ENCODE measurements at regions not wholly inside any gene's neighbourhood (a gene's known extent, or its start where the extent isn't known, plus 50 kb on each side); places are given as distances from the start of the nearest gene placed in this dataset.

DNA sequence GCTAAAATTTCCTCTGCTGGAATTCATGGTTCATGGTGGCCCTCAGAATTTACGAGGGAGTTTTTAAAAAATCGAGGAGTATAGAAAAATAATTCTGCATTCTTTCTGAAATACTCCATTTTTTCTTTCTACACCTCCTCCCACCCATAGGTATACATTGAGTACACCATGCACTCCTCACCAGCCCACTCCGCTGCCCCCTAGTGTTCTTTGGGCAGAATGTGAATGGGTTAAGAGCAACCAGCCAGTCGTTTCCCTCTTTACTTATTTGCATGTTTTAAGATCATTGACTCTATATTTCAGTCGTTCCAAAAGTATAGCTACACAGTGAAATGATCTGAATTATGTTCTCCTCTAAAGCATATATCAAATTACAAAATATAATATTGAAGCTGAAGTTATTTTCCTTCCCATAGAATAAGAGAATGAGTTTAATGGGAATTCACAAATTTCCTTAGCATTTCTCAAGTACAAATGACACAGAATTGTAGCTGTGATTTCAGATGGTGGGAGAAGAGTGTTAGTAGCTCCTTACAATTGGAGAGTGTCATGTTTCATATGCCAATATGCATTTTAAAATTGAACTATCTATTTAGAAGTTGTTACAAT, 977.7 kb upstream of the SLC35B3 start:
- no peaks in the 10 kb centered on the region for H3K9me3 Mint-ChIP-seq (ENCODE audit: unreplicated experiment)
- H3K79me2 ChIP-seq (ENCODE audit: insufficient read depth, low read length), result no peaks in the 10 kb centered on the region
- no peaks in the 10 kb centered on the region for H3K4me1 ChIP-seq (ENCODE audit: insufficient read depth, low read length)
- H3K36me3 Mint-ChIP-seq (ENCODE audit: low read depth, unreplicated experiment), result no peaks in the 10 kb centered on the region
- H3K27me3 ChIP-seq (ENCODE audit: insufficient read depth, low read length), result no peaks in the 10 kb centered on the region
- no peak overlapping the region for H3K4me3 Mint-ChIP-seq (ENCODE audit: unreplicated experiment)
- DNase-seq (ENCODE audit: low read depth) (no peak), FAIRE-seq (no peak)
- H4K20me1 ChIP-seq (ENCODE audit: insufficient read depth, low read length), result no peaks in the 10 kb centered on the region
- no peaks in the 10 kb centered on the region for H3K27me3 Mint-ChIP-seq (ENCODE audit: low read depth, unreplicated experiment)
- H3K9ac ChIP-seq (ENCODE audit: low read length), result no peak overlapping the region
- H3K9me3 ChIP-seq (ENCODE audit: insufficient read depth, low read depth, low read length), result no peaks in the 10 kb centered on the region
- no peaks in the 10 kb centered on the region for H3K36me3 ChIP-seq (ENCODE audit: insufficient read depth, low read length)
- no peak overlapping the region for H3K4me3 ChIP-seq (ENCODE audit: insufficient read depth, low read depth, low read length)
- no peak overlapping the region for H3K27ac ChIP-seq (ENCODE audit: low read depth, low read length)
- no peaks in the 10 kb centered on the region for H3K4me1 Mint-ChIP-seq (ENCODE audit: low read depth, unreplicated experiment)
- no peak overlapping the region for H2AFZ ChIP-seq (ENCODE audit: low read depth, low read length)
- H3K27ac Mint-ChIP-seq (ENCODE audit: unreplicated experiment), result no peak overlapping the region
- H3K4me2 ChIP-seq (ENCODE audit: low read length), result no peak overlapping the region
- TF ChIP-seq, protein P1, sequence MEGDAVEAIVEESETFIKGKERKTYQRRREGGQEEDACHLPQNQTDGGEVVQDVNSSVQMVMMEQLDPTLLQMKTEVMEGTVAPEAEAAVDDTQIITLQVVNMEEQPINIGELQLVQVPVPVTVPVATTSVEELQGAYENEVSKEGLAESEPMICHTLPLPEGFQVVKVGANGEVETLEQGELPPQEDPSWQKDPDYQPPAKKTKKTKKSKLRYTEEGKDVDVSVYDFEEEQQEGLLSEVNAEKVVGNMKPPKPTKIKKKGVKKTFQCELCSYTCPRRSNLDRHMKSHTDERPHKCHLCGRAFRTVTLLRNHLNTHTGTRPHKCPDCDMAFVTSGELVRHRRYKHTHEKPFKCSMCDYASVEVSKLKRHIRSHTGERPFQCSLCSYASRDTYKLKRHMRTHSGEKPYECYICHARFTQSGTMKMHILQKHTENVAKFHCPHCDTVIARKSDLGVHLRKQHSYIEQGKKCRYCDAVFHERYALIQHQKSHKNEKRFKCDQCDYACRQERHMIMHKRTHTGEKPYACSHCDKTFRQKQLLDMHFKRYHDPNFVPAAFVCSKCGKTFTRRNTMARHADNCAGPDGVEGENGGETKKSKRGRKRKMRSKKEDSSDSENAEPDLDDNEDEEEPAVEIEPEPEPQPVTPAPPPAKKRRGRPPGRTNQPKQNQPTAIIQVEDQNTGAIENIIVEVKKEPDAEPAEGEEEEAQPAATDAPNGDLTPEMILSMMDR (IDR thresholded peaks at IDR 0.05; ENCODE audit: insufficient read depth, low read depth, low read length), result peak; percentile 26
- TF ChIP-seq EZH2 (IDR thresholded peaks at IDR 0.05; ENCODE audit: insufficient read depth, low read length), result no peak

DNA sequence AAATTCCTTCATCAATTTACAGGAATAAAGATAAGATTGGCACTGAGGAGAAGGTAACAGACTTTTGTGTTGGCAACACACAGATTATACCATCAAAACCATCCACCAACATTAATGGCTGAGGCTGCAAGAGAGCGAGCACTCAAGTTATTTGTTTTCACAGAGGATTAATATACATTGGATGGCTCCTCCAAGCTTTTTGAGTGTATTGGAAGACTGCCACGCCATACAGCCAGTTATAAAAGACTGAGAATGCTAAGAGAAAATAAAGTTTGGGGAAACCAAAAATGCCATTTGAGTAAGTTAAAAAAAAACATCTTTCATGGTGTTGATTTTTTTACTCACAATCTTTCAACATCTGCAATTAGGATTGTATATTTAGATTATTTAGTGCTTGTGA, 973.8 kb upstream of the SLC35B3 start:
- Mint-ChIP-seq H3K4me3 (ENCODE audit: unreplicated experiment) (no peak overlapping the region), H3K27me3 (ENCODE audit: low read depth, unreplicated experiment) (no peaks in the 10 kb centered on the region), H3K27ac (ENCODE audit: unreplicated experiment) (no peak overlapping the region), H3K4me1 (ENCODE audit: low read depth, unreplicated experiment) (peaks cover 6% of the 10 kb centered on the region), H3K36me3 (ENCODE audit: low read depth, unreplicated experiment) (no peaks in the 10 kb centered on the region), H3K9me3 (ENCODE audit: unreplicated experiment) (peaks cover 2% of the 10 kb centered on the region)
- Histone ChIP-seq H3K9me3 (ENCODE audit: insufficient read depth, low read depth, low read length) (no peaks in the 10 kb centered on the region), H3K79me2 (ENCODE audit: insufficient read depth, low read length) (no peaks in the 10 kb centered on the region), H3K4me2 (ENCODE audit: low read length) (no peak overlapping the region), H3K27me3 (ENCODE audit: insufficient read depth, low read length) (no peaks in the 10 kb centered on the region), H3K9ac (ENCODE audit: low read length) (no peak overlapping the region), H3K4me1 (ENCODE audit: insufficient read depth, low read length) (peaks cover 13% of the 10 kb centered on the region), H3K36me3 (ENCODE audit: insufficient read depth, low read length) (no peaks in the 10 kb centered on the region), H4K20me1 (ENCODE audit: insufficient read depth, low read length) (no peaks in the 10 kb centered on the region), H3K4me3 (ENCODE audit: insufficient read depth, low read depth, low read length) (no peak overlapping the region), H3K27ac (ENCODE audit: low read depth, low read length) (no peak overlapping the region), H2AFZ (ENCODE audit: low read depth, low read length) (no peak overlapping the region)
- DNase-seq (ENCODE audit: low read depth), result no peak
- TF ChIP-seq EZH2 (IDR thresholded peaks at IDR 0.05; ENCODE audit: insufficient read depth, low read length), result no peak
- TF ChIP-seq, protein P1 (IDR thresholded peaks at IDR 0.05; ENCODE audit: insufficient read depth, low read depth, low read length), result no peak
- no peak for FAIRE-seq

GRCh38 chr6:9408402-9409117, 973.2 kb upstream of the SLC35B3 start:
- H3K9me3 ChIP-seq (ENCODE audit: insufficient read depth, low read depth, low read length), result no peaks in the 10 kb centered on the region
- no peak for FAIRE-seq
- no peaks in the 10 kb centered on the region for H3K79me2 ChIP-seq (ENCODE audit: insufficient read depth, low read length)
- TF ChIP-seq, protein P1 (IDR thresholded peaks at IDR 0.05; ENCODE audit: insufficient read depth, low read depth, low read length), result no peak
- no peak for TF ChIP-seq EZH2 (IDR thresholded peaks at IDR 0.05; ENCODE audit: insufficient read depth, low read length)
- no peak overlapping the region for H3K4me3 Mint-ChIP-seq (ENCODE audit: unreplicated experiment)
- H3K9me3 Mint-ChIP-seq (ENCODE audit: unreplicated experiment), result peaks cover 2% of the 10 kb centered on the region
- H2AFZ ChIP-seq (ENCODE audit: low read depth, low read length), result no peak overlapping the region
- H3K27me3 ChIP-seq (ENCODE audit: insufficient read depth, low read length), result no peaks in the 10 kb centered on the region
- peaks cover 13% of the 10 kb centered on the region for H3K4me1 ChIP-seq (ENCODE audit: insufficient read depth, low read length)
- peaks cover 6% of the 10 kb centered on the region for H3K4me1 Mint-ChIP-seq (ENCODE audit: low read depth, unreplicated experiment)
- H3K27ac Mint-ChIP-seq (ENCODE audit: unreplicated experiment), result no peak overlapping the region
- peak; percentile 38 for DNase-seq (ENCODE audit: low read depth)
- H3K36me3 Mint-ChIP-seq (ENCODE audit: low read depth, unreplicated experiment), result no peaks in the 10 kb centered on the region
- H3K4me2 ChIP-seq (ENCODE audit: low read length), result no peak overlapping the region
- no peaks in the 10 kb centered on the region for H3K36me3 ChIP-seq (ENCODE audit: insufficient read depth, low read length)
- H3K4me3 ChIP-seq (ENCODE audit: insufficient read depth, low read depth, low read length), result no peak overlapping the region
- no peak overlapping the region for H3K9ac ChIP-seq (ENCODE audit: low read length)
- no peak overlapping the region for H3K27ac ChIP-seq (ENCODE audit: low read depth, low read length)
- no peaks in the 10 kb centered on the region for H4K20me1 ChIP-seq (ENCODE audit: insufficient read depth, low read length)
- H3K27me3 Mint-ChIP-seq (ENCODE audit: low read depth, unreplicated experiment), result no peaks in the 10 kb centered on the region
